Endothelial cell of umbilical vein (primary cell): ENCODE measurements at regions not wholly inside any gene's neighbourhood (a gene's known extent, or its start where the extent isn't known, plus 50 kb on each side); places are given as distances from the start of the nearest gene placed in this dataset.

Source experiments
- BruUV-seq: library from RNA; stranded (reverse); fragments of 400-500 nt; replicated peaks from 2 replicates; lab custom pipeline; 2021; lab: Mats Ljungman, UMichigan
- CTCF ChIA-PET: fragments of 300-600, 350-600 bp; sonication (Branson Sonifier 250); formaldehyde crosslinking; loops from one replicate; lab custom pipeline; 2021; ENCODE audit warnings: antibody characterized with exemption, inconsistent platforms; lab: Charles Lee
- POLR2A ChIA-PET: fragments of 300-600, 350-600 bp; sonication (Branson Sonifier 250); formaldehyde crosslinking; loops from one replicate; lab custom pipeline; 2021; ENCODE audit warnings: antibody characterized with exemption, inconsistent platforms; lab: Charles Lee
- DNase-seq: peaks from one replicate; pipeline ENCODE4 v3.0.0-alpha.2; 2011; ENCODE audit warnings: low read depth, low spot score
- FAIRE-seq: peaks from 2 replicates; lab custom pipeline; 2011; peaks lifted over from hg19 to GRCh38; lab: Jason Lieb, UNC
- H2AFZ ChIP-seq: 2 replicates; pipeline ENCODE4 v1.6.0; 2012; ENCODE audit warnings: low read depth, low read length, control low read depth, inconsistent platforms
- H3K27ac ChIP-seq: 2 replicates; pipeline ENCODE4 v1.5.1; 2011; ENCODE audit warnings: low read depth, mild to moderate bottlenecking, control low read depth, low read length, moderate library complexity; ENCODE audit not compliant: insufficient read depth
- H3K27me3 ChIP-seq, 2 experiments: 2 replicates each; pipeline versions ENCODE4 v1.6.0 to v1.6.1; 2011; ENCODE audit warnings: low read length in 2 of 2, mixed read lengths in 1 of 2; ENCODE audit not compliant: control insufficient read depth in 2 of 2, insufficient read depth in 2 of 2
- H3K36me3 ChIP-seq, 2 experiments: 2 replicates in 1 of 2; 3 replicates in 1 of 2; pipeline ENCODE4 v1.5.1; 2011; ENCODE audit warnings: low read length in 2 of 2, mild to moderate bottlenecking in 1 of 2, moderate library complexity in 1 of 2; ENCODE audit not compliant: control insufficient read depth in 2 of 2, insufficient read depth in 2 of 2; ENCODE audit errors: extremely low read depth in 1 of 2
- H3K4me1 ChIP-seq: 3 replicates; pipeline ENCODE4 v1.5.1; 2011; ENCODE audit warnings: mild to moderate bottlenecking, low read length; ENCODE audit not compliant: control insufficient read depth, insufficient read depth; ENCODE audit errors: extremely low read depth
- H3K4me2 ChIP-seq: 2 replicates; pipeline ENCODE4 v1.6.1; 2011; ENCODE audit warnings: low read length, control low read depth, mixed read lengths; ENCODE audit not compliant: insufficient read depth
- H3K4me3 ChIP-seq, 3 experiments: fragments of 200-600 bp in 1 of 3; sonication (generic), shearing (Covaris generic) in 1 of 3; replicated peaks in 1 of 3; 2 replicates each; pipeline ENCODE4 v1.5.1; 2011 to 2016; ENCODE audit warnings: control low read depth in 3 of 3, low read length in 3 of 3, mild to moderate bottlenecking in 2 of 3, inconsistent platforms in 1 of 3, low read depth in 1 of 3, moderate library complexity in 1 of 3; ENCODE audit not compliant: insufficient read depth in 1 of 3
- H3K79me2 ChIP-seq: 2 replicates; pipeline ENCODE4 v1.6.0; 2012; ENCODE audit warnings: low read length, inconsistent platforms; ENCODE audit not compliant: control insufficient read depth, insufficient read depth
- H3K9ac ChIP-seq: replicated peaks from 2 replicates; pipeline ENCODE3; 2011; ENCODE audit warnings: low read length, control low read depth; ENCODE audit not compliant: insufficient read depth; ENCODE audit errors: extremely low read depth
- H3K9me1 ChIP-seq: replicated peaks from 3 replicates; pipeline ENCODE4 v1.6.0; 2011; ENCODE audit warnings: mild to moderate bottlenecking, low read length; ENCODE audit not compliant: control insufficient read depth, insufficient read depth; ENCODE audit errors: extremely low read depth
- H3K9me3 ChIP-seq: replicated peaks from 2 replicates; pipeline ENCODE4 v1.5.1; 2012; ENCODE audit warnings: low read length, inconsistent platforms; ENCODE audit not compliant: control insufficient read depth, insufficient read depth
- H4K20me1 ChIP-seq: replicated peaks from 2 replicates; pipeline ENCODE3; 2011; ENCODE audit warnings: mild to moderate bottlenecking, low read length; ENCODE audit not compliant: control insufficient read depth, insufficient read depth; ENCODE audit errors: extremely low read depth
- CTCF ChIP-seq, 2 donors: IDR thresholded peaks; 1 replicate in 1 of 2; 2 replicates in 1 of 2; pipeline ENCODE4 v1.5.1; 2011; ENCODE audit warnings: low read length in 2 of 2, mild to moderate bottlenecking in 2 of 2, moderate library complexity in 2 of 2, control low read depth in 1 of 2, inconsistent platforms in 1 of 2, low read depth in 1 of 2; ENCODE audit not compliant: insufficient read depth in 1 of 2; ENCODE audit errors: extremely low read depth in 1 of 2
- EZH2 ChIP-seq: IDR thresholded peaks from 2 replicates; pipeline ENCODE4 v1.6.1; 2012; ENCODE audit warnings: borderline replicate concordance, low read depth, mild to moderate bottlenecking, moderate library complexity, low read length, inconsistent platforms; ENCODE audit not compliant: severe bottlenecking
- FOS ChIP-seq: IDR thresholded peaks from 2 replicates; pipeline ENCODE4 v1.6.1; 2011; ENCODE audit warnings: mild to moderate bottlenecking, low read length, moderate library complexity, borderline replicate concordance; ENCODE audit not compliant: insufficient read depth
- GATA2 ChIP-seq: IDR thresholded peaks from 2 replicates; pipeline ENCODE4 v1.7.0; 2011; ENCODE audit warnings: low read depth, mild to moderate bottlenecking, moderate library complexity, mixed read lengths, low read length; ENCODE audit not compliant: insufficient read length, insufficient read depth
- JUN ChIP-seq: IDR thresholded peaks from 2 replicates; pipeline ENCODE4 v1.6.1; 2011; ENCODE audit warnings: borderline replicate concordance, low read depth; ENCODE audit not compliant: insufficient read length, insufficient read depth
- MAX ChIP-seq: IDR thresholded peaks from 2 replicates; pipeline ENCODE4 v1.6.1; 2011; ENCODE audit not compliant: insufficient read depth, insufficient read length
- MYC ChIP-seq: IDR thresholded peaks from one replicate; pipeline ENCODE4 v1.6.1; 2011; ENCODE audit warnings: mild to moderate bottlenecking, low read depth, low read length
- POLR2A ChIP-seq: IDR thresholded peaks from 2 replicates; pipeline ENCODE4 v1.6.1; 2012; ENCODE audit warnings: low read depth, mild to moderate bottlenecking, control low read depth, low read length
- POLR2AphosphoS5 ChIP-seq: IDR thresholded peaks from 2 replicates; pipeline ENCODE4 v1.6.1; 2012; ENCODE audit warnings: low read depth, mild to moderate bottlenecking, control low read depth, low read length, moderate library complexity; ENCODE audit not compliant: insufficient read depth
- dilution Hi-C: fragments of 300-500 bp; cut with MboI; formaldehyde crosslinking; loops from one replicate; pipeline ENCODE4 v1.15.0; 2019; ENCODE audit warnings: low sequenced_read_pairs; ENCODE audit not compliant: extremely low pct_ligation_motif_present
- intact Hi-C: fragments of 100-400 bp; cut with micrococcal nuclease; formaldehyde crosslinking; loops from one replicate; pipeline ENCODE4 v1.10.0; 2022

- intact Hi-C loops (no loop called here), dilution Hi-C loops (no loop called here)
- Histone ChIP-seq H2AFZ (no peak overlapping the region), H3K4me2 (peak overlapping the region; percentile 48), H4K20me1 (no peaks in the 10 kb centered on the region), H3K4me1 (peaks cover 6% of the 10 kb centered on the region), H3K27me3 (no peaks in the 10 kb centered on the region), H3K27ac (no peak overlapping the region), H3K9ac (no peak overlapping the region), H3K9me1 (no peaks in the 10 kb centered on the region), H3K79me2 (no peaks in the 10 kb centered on the region), H3K36me3 (no peaks in the 10 kb centered on the region), H3K4me3 (no peak overlapping the region), H3K9me3 (no peaks in the 10 kb centered on the region)
- DNase-seq (peak; percentile 49), FAIRE-seq (peak; percentile 31)
- ChIA-PET POLR2A (no interaction called here), CTCF (interaction anchor here (0.7 kb wide), 1 partner anchor 9 kb away, joined by 3 read pairs; no protein-coding TSS in a partner anchor)
- no TSS peak for BruUV-seq
- TF ChIP-seq CTCF (IDR thresholded peaks at IDR 0.05; ENCODE audit: extremely low read depth in 1 of 2, insufficient read depth in 1 of 2, low read depth in 1 of 2, low read length in 2 of 2) (no peak), MYC (no peak), GATA2 (no peak), POLR2AphosphoS5 (no peak), MAX (no peak), POLR2A (no peak), EZH2 (no peak), JUN (no peak), FOS (no peak)
These were observed 512.0 kb downstream of the FOXG1 start for GRCh38 chr14:29278301-29279263.
